Pancreas (tissue), 10 donors: ENCODE measurements at regions not wholly inside any gene's neighbourhood (a gene's known extent, or its start where the extent isn't known, plus 50 kb on each side); places are given as distances from the start of the nearest gene placed in this dataset.

ENCODE experiments used
- ATAC-seq, 4 donors: fragments of 200-7000 bp; cut with Tn5 transposase; one replicate each; pipeline versions ENCODE4 v1.8.0 to v1.9.1; 2020; ENCODE audit warnings: mild to moderate bottlenecking in 4 of 4, moderate library complexity in 4 of 4
- DNase-seq, 6 donors: peaks; one replicate each; pipeline ENCODE4 v3.0.0-alpha.2; 2020
- FAIRE-seq: peaks from 2 replicates; lab custom pipeline; 2012; peaks lifted over from hg19 to GRCh38; lab: Jason Lieb, UNC
- H3K27ac ChIP-seq, 4 donors: fragments of 200-600 bp; sonication (generic); 1 replicate in 3 of 4; 2 replicates in 1 of 4; pipeline versions ENCODE4 v1.5.0 to v1.8.0; 2020
- H3K27me3 ChIP-seq, 4 donors: fragments of 200-600 bp; one replicate each; pipeline ENCODE4 v1.8.0; 2021
- H3K36me3 ChIP-seq, 3 donors: fragments of 200-600 bp; sonication (generic) in 1 of 3; one replicate each; pipeline versions ENCODE4 v1.5.0 to v1.8.0; 2020 to 2021
- H3K4me1 ChIP-seq, 3 donors: fragments of 200-600 bp; one replicate each; pipeline ENCODE4 v1.8.0; 2021
- H3K4me3 ChIP-seq, 4 donors: fragments of 200-600 bp; sonication (generic) in 2 of 4; one replicate each; pipeline versions ENCODE4 v1.5.0 to v1.8.0; 2020 to 2021
- H3K9me3 ChIP-seq, 4 donors: fragments of 200-600 bp; one replicate each; pipeline ENCODE4 v1.8.0; 2021
- WGBS, 2 donors: extraction: QIAGEN DNeasy Blood & Tissue Kit; methylation state at CpG; one replicate each; pipeline ENCODE4 v1.1.7; 2013; 5-methylcytosine and 5-hydroxymethylcytosine counted together
- intact Hi-C, 3 donors: fragments of 100-400 bp; cut with DNase I; formaldehyde crosslinking; loops; one replicate each; pipeline versions ENCODE4 v1.11.1 to v1.14.2; 2022
- TF ChIP-seq, protein P1 (sequence below), 4 donors: fragments of 200-600 bp; sonication (generic) in 3 of 4; IDR thresholded peaks; one replicate each; pipeline versions ENCODE4 v1.5.0 to v1.8.0; 2021; ENCODE audit warnings: antibody characterized with exemption in 4 of 4
- donor health status: healthy with polysubstance abuse.
- donor health status: DM: no; HTN: no; CAD: no; lungs with moderate emphysema.
- donor health status: DM: no; HTN: no; CAD: no.
- donor health status: control.
- donor health status: control.
- donor health status: Bipolar disorder and iron deficiency.
- donor health status: DM: yes; HTN: yes; CAD: no.
- donor health status: DM: no; HTN: no; CAD: no.
- donor health status: DM: no; HTN: no; CAD: no.
- donor health status: DM: yes; HTN: yes; CAD: no.

DNA sequence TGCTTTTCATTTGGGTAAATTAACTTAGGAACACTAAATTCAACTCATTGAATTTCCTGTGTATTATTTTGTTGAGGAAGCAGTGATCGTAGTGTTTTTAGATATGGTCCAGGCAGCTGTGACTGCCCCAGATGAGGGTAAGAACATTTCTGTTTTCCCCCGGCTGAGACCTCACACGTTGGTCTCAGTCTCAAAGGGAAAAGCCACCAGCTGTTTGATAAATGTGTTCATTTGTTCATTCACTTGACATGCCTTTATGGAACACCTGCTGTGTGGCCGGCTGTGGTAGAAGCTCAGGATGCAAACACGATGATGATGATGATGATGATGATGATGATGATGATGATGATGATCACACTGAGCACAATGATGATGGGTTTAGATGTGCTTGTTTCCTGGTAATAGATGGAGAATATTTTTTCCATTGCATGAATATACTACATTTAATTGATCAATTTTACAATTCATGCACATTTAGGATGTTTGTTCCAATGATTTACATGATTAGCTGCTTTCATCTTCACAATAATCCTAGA lies 125.6 kb upstream of the ZNF32 start:
- no peaks in the 10 kb centered on the region for H3K27me3 ChIP-seq
- no peak for ATAC-seq
- no peak for FAIRE-seq
- no peak overlapping the region for H3K27ac ChIP-seq
- peaks cover 0 to 14% (median 0%) of the 10 kb centered on the region in 3 donors for H3K4me1 ChIP-seq
- TF ChIP-seq, protein P1, sequence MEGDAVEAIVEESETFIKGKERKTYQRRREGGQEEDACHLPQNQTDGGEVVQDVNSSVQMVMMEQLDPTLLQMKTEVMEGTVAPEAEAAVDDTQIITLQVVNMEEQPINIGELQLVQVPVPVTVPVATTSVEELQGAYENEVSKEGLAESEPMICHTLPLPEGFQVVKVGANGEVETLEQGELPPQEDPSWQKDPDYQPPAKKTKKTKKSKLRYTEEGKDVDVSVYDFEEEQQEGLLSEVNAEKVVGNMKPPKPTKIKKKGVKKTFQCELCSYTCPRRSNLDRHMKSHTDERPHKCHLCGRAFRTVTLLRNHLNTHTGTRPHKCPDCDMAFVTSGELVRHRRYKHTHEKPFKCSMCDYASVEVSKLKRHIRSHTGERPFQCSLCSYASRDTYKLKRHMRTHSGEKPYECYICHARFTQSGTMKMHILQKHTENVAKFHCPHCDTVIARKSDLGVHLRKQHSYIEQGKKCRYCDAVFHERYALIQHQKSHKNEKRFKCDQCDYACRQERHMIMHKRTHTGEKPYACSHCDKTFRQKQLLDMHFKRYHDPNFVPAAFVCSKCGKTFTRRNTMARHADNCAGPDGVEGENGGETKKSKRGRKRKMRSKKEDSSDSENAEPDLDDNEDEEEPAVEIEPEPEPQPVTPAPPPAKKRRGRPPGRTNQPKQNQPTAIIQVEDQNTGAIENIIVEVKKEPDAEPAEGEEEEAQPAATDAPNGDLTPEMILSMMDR (IDR thresholded peaks at IDR 0.05), result no peak
- intact Hi-C loops, result no loop called here
- H3K36me3 ChIP-seq, result no peaks in the 10 kb centered on the region
- 40 to 47% methylated on average over 5 of the region's 5 CpGs for WGBS, 2 donors
- DNase-seq, result no peak
- H3K9me3 ChIP-seq, result no peaks in the 10 kb centered on the region
- no peak overlapping the region for H3K4me3 ChIP-seq

DNA sequence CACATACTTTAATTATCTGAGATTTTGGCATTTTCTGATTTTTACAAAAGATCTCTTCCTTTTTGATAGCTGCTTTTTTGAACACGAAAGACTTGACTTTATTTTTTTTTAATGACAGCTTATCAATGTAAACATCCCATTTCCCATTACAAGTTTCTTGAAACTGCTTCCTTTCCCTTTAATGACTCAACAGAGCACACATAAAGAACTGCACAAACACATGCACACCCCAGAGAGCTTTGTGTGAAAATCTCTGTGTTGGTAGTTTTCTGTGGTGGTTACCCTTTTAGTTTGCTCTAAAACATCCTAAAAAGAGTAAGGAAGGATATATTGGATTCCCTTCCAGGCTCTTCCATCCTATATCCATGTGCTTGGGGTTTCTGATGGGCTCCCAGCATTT lies 125.1 kb upstream of the ZNF32 start:
- TF ChIP-seq, protein P1 (IDR thresholded peaks at IDR 0.05), result no peak
- Histone ChIP-seq H3K27ac (no peak overlapping the region), H3K9me3 (no peaks in the 10 kb centered on the region), H3K4me1 (peaks cover 0 to 14% (median 0%) of the 10 kb centered on the region in 3 donors), H3K27me3 (no peaks in the 10 kb centered on the region), H3K4me3 (no peak overlapping the region), H3K36me3 (no peaks in the 10 kb centered on the region)
- DNase-seq (no peak), ATAC-seq (no peak), FAIRE-seq (no peak)
- WGBS, 2 donors, result 27 to 28% methylated on average over 1 of the region's 1 CpG
- intact Hi-C loops, result no loop called here

DNA sequence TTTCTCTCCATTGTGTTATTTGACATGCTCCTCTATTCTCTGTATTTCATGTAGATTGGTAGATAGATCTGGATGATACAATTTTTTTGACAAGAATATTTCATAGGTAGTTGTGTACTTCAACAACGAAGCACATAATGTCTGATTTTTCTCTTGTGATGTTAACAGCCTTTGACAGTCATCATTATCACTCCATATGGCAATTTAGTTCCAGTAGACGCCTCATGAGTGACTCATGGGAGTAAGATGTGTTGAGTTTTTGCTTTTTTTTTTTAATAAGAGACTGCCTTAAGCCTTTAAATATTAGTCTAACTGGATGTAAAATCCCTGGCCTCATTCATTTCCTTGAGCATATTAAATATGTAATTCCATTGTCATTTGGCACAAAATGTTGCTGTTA lies 123.5 kb upstream of the ZNF32 start:
- ATAC-seq, result no peak
- H3K9me3 ChIP-seq, result no peaks in the 10 kb centered on the region
- TF ChIP-seq, protein P1 (IDR thresholded peaks at IDR 0.05), result no peak
- DNase-seq, result no peak
- H3K4me1 ChIP-seq, result peaks cover 0 to 14% (median 0%) of the 10 kb centered on the region in 3 donors
- H3K36me3 ChIP-seq, result no peaks in the 10 kb centered on the region
- intact Hi-C loops, result no loop called here
- H3K27ac ChIP-seq, result no peak overlapping the region
- H3K27me3 ChIP-seq, result no peaks in the 10 kb centered on the region
- no peak overlapping the region for H3K4me3 ChIP-seq
- 72 to 78% methylated on average over 2 of the region's 2 CpGs for WGBS, 2 donors
- no peak for FAIRE-seq

DNA sequence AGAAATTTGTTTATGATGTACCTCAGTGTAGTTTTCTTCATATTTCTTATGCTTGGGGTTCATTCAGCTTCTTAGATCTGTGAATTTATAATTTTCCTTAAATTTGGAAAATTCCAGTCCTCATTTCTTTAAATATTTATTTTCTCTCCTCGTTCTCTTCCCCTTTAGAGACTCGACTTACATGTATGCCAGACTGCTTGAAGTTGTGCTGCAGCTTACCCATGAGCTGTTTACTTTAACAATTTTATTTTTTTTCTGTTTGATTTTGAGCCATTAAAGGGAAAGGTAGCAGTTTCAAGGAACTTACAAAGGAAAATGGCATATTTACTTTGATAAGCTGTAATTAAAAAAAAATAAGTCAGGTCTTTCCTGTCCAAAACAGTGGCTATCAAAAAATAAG lies 123.0 kb upstream of the ZNF32 start:
- intact Hi-C loops, result no loop called here
- WGBS, 2 donors, result 15 to 21% methylated on average over 2 of the region's 2 CpGs

DNA sequence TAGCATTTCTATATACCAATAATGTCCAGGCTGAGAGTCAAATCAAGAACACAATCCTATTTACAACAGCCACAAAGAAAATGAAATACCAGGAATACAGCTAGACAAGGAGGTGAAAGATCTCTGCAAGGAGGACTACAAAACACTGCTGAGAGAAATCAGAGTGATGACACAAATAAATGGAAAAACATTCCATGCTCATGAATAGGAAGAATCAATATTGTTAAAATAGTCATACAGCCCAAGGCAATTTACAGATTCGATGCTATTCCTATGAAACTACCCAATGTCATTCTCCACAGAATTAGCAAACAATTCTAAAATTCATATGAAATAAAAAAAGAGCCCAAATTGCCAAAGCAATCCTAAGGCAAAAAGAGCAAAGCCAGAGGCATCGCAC lies 116.8 kb upstream of the ZNF32 start:
- WGBS, 2 donors, result 88 to 89% methylated on average over 2 of the region's 2 CpGs
- Histone ChIP-seq H3K4me1 (peaks cover 0 to 8% (median 0%) of the 10 kb centered on the region in 3 donors), H3K27ac (no peak overlapping the region), H3K9me3 (no peaks in the 10 kb centered on the region), H3K27me3 (no peaks in the 10 kb centered on the region), H3K4me3 (no peak overlapping the region), H3K36me3 (no peaks in the 10 kb centered on the region)
- FAIRE-seq, result no peak
- DNase-seq, result no peak
- ATAC-seq, result no peak
- intact Hi-C loops, result no loop called here
- TF ChIP-seq, protein P1 (IDR thresholded peaks at IDR 0.05), result no peak

More for the DNA sequence above, 123.0 kb upstream of the ZNF32 start:
- no peak for DNase-seq
- peak in 3 of 4 donors; percentile 74 to 90 (median 80) for ATAC-seq
- Histone ChIP-seq H3K36me3 (no peaks in the 10 kb centered on the region), H3K4me1 (peaks cover 0 to 14% (median 0%) of the 10 kb centered on the region in 3 donors), H3K27ac (no peak overlapping the region), H3K27me3 (no peaks in the 10 kb centered on the region), H3K4me3 (peak overlapping the region in 3 of 4 donors; percentile 4 to 32 (median 7)), H3K9me3 (no peaks in the 10 kb centered on the region)
- no peak for FAIRE-seq
- TF ChIP-seq, protein P1 (IDR thresholded peaks at IDR 0.05), result no peak
